HepG2 (cell line): ENCODE measurements at regions not wholly inside any gene's neighbourhood (a gene's known extent, or its start where the extent isn't known, plus 50 kb on each side); places are given as distances from the start of the nearest gene placed in this dataset.

Source experiments
- ATAC-seq: fragments of 200-7000 bp; cut with Tn5 transposase; 3 replicates; pipeline ENCODE4 v1.9.1; 2020; ENCODE audit warnings: mild to moderate bottlenecking, moderate library complexity
- BruUV-seq: library from RNA; stranded (reverse); fragments of 400-500 nt; replicated peaks from 2 replicates; lab custom pipeline; 2021; lab: Mats Ljungman, UMichigan
- CTCF ChIA-PET: fragments of 300-600 bp; formaldehyde crosslinking; extraction: SDS; loops from one replicate; lab custom pipeline; 2021; ENCODE audit warnings: low total read pairs, inconsistent platforms, low intra/inter-chr PET ratio; lab: Yijun Ruan, JAX
- POLR2A ChIA-PET: fragments of 350-600 bp; sonication (Branson Sonifier 250); formaldehyde crosslinking; loops from one replicate; lab custom pipeline; 2020; ENCODE audit warnings: antibody characterized with exemption, inconsistent platforms; lab: Yijun Ruan, JAX
- DNase-seq: peaks from one replicate; pipeline ENCODE4 v3.0.0-alpha.2; 2015; ENCODE audit warnings: low spot score
- FAIRE-seq: peaks from 3 replicates; lab custom pipeline; 2011; peaks lifted over from hg19 to GRCh38; lab: Jason Lieb, UNC
- H2AFZ ChIP-seq: one replicate; pipeline ENCODE4 v1.6.1; 2011; ENCODE audit warnings: low read length, inconsistent platforms
- H3K27ac ChIP-seq: fragments of 300-600 bp; 3 replicates; pipeline ENCODE4 v1.8.0; 2011; ENCODE audit warnings: mixed run types, mild to moderate bottlenecking, mixed read lengths, low read length, inconsistent platforms; ENCODE audit not compliant: insufficient read depth; ENCODE audit errors: extremely low read length
- H3K27me3 ChIP-seq, 2 experiments: fragments of 200-600 bp in 1 of 2; 2 replicates in 1 of 2; 3 replicates in 1 of 2; pipeline versions ENCODE4 v1.6.0 to v1.8.0; 2011; ENCODE audit warnings: low read length in 2 of 2, mild to moderate bottlenecking in 2 of 2, moderate library complexity in 2 of 2, inconsistent platforms in 1 of 2; ENCODE audit not compliant: insufficient read depth in 2 of 2, control insufficient read depth in 1 of 2
- H3K36me3 ChIP-seq, 2 experiments: fragments of 200-600 bp in 1 of 2; replicated peaks in 1 of 2; 2 replicates in 1 of 2; 3 replicates in 1 of 2; pipeline versions ENCODE4 v1.5.1 to v1.8.0; 2011; ENCODE audit warnings: low read length in 2 of 2, inconsistent platforms in 1 of 2; ENCODE audit not compliant: insufficient read depth in 2 of 2, control insufficient read depth in 1 of 2
- H3K4me1 ChIP-seq: 2 replicates; pipeline ENCODE4 v1.5.1; 2012; ENCODE audit warnings: low read length, inconsistent platforms; ENCODE audit not compliant: insufficient read depth
- H3K4me2 ChIP-seq: 2 replicates; pipeline ENCODE4 v1.6.0; 2011; ENCODE audit warnings: low read depth, low read length, inconsistent platforms
- H3K4me3 ChIP-seq, 3 experiments: fragments of 200-600 bp in 1 of 3; sonication (generic), shearing (Covaris generic) in 1 of 3; replicated peaks in 1 of 3; 2 replicates each; pipeline ENCODE4 v1.5.1; 2011 to 2016; ENCODE audit warnings: low read length in 3 of 3, inconsistent platforms in 2 of 3, low read depth in 2 of 3, mild to moderate bottlenecking in 2 of 3, control low read depth in 1 of 3, mixed read lengths in 1 of 3; ENCODE audit not compliant: insufficient read depth in 1 of 3
- H3K79me2 ChIP-seq: one replicate; pipeline ENCODE4 v1.6.1; 2011; ENCODE audit warnings: low read length, inconsistent platforms; ENCODE audit not compliant: insufficient read depth
- H3K9ac ChIP-seq: 2 replicates; pipeline ENCODE4 v1.6.0; 2011; ENCODE audit warnings: mild to moderate bottlenecking, low read depth, low read length, inconsistent platforms; ENCODE audit not compliant: insufficient read depth
- H3K9me3 ChIP-seq: 2 replicates; pipeline ENCODE4 v1.5.1; 2012; ENCODE audit warnings: mild to moderate bottlenecking, low read length
- H4K20me1 ChIP-seq: 2 replicates; pipeline ENCODE4 v1.6.0; 2011; ENCODE audit warnings: inconsistent platforms, mild to moderate bottlenecking, low read length, moderate library complexity; ENCODE audit not compliant: insufficient read depth
- ELF4 ChIP-seq: sonication (generic); formaldehyde crosslinking; IDR thresholded peaks from 2 replicates; pipeline ENCODE4 v1.5.0; 2020; ENCODE audit warnings: missing genetic modification reagents, mild to moderate bottlenecking, moderate library complexity, borderline replicate concordance
- GATAD2A ChIP-seq: IDR thresholded peaks from 2 replicates; pipeline ENCODE4 v1.6.1; 2016
- IKZF4 ChIP-seq: sonication (generic); formaldehyde crosslinking; IDR thresholded peaks from 2 replicates; pipeline ENCODE4 v1.5.1; 2020; ENCODE audit warnings: borderline replicate concordance, mild to moderate bottlenecking, low read depth, missing genetic modification reagents; ENCODE audit errors: not compliant biosample characterization
- JUN ChIP-seq: sonication (generic); formaldehyde crosslinking; IDR thresholded peaks from 2 replicates; pipeline ENCODE4 v1.4.0; 2020; ENCODE audit warnings: mild to moderate bottlenecking, missing genetic modification reagents
- PHF8 ChIP-seq: sonication (generic); formaldehyde crosslinking; IDR thresholded peaks from 2 replicates; pipeline ENCODE4 v1.5.0; 2020; ENCODE audit warnings: missing genetic modification reagents
- RXRA ChIP-seq: sonication (generic); formaldehyde crosslinking; IDR thresholded peaks from 2 replicates; pipeline ENCODE4 v1.5.1; 2020; ENCODE audit warnings: missing genetic modification reagents
- SP4 ChIP-seq: sonication (generic); formaldehyde crosslinking; IDR thresholded peaks from 2 replicates; pipeline ENCODE4 v1.8.1; 2023; ENCODE audit warnings: mild to moderate bottlenecking, missing genetic modification reagents
- ZNF607 ChIP-seq: sonication (generic); formaldehyde crosslinking; IDR thresholded peaks from 2 replicates; pipeline ENCODE4 v1.5.1; 2020; ENCODE audit warnings: missing genetic modification reagents, mild to moderate bottlenecking, borderline replicate concordance
- ZNF772 ChIP-seq: sonication (generic); formaldehyde crosslinking; IDR thresholded peaks from 2 replicates; pipeline ENCODE4 v1.5.0; 2020; ENCODE audit warnings: mild to moderate bottlenecking, missing genetic modification reagents
- WGBS: methylation state at CpG from one replicate; pipeline ENCODE4 v1.1.6; 2017; ENCODE audit warnings: low lambda C conversion rate; 5-methylcytosine and 5-hydroxymethylcytosine counted together
- in situ Hi-C: cut with HindIII; loops from 2 replicates; pipeline ENCODE4 v1.10.0; 2017; ENCODE audit warnings: low pct_unique_long_range_greater_than_20kb; ENCODE audit not compliant: extremely low pct_ligation_motif_present
- intact Hi-C: fragments of 100-400 bp; cut with micrococcal nuclease; formaldehyde crosslinking; loops from one replicate; pipeline ENCODE4 v1.10.0; 2022; ENCODE audit not compliant: unreplicated experiment
- TF ChIP-seq, protein P1 (sequence below): sonication (generic); formaldehyde crosslinking; IDR thresholded peaks from 2 replicates; pipeline ENCODE4 v1.4.0; 2020; ENCODE audit warnings: mild to moderate bottlenecking, missing genetic modification reagents
- TF ChIP-seq, protein P2 (sequence below): sonication (generic); formaldehyde crosslinking; IDR thresholded peaks from 2 replicates; pipeline ENCODE4 v1.4.0; 2020; ENCODE audit warnings: missing genetic modification reagents, borderline replicate concordance
- TF ChIP-seq, protein P3 (sequence below): sonication (generic); formaldehyde crosslinking; IDR thresholded peaks from 2 replicates; pipeline ENCODE4 v1.4.0; 2020; ENCODE audit warnings: missing genetic modification reagents, low read depth, mild to moderate bottlenecking, borderline replicate concordance

DNA sequence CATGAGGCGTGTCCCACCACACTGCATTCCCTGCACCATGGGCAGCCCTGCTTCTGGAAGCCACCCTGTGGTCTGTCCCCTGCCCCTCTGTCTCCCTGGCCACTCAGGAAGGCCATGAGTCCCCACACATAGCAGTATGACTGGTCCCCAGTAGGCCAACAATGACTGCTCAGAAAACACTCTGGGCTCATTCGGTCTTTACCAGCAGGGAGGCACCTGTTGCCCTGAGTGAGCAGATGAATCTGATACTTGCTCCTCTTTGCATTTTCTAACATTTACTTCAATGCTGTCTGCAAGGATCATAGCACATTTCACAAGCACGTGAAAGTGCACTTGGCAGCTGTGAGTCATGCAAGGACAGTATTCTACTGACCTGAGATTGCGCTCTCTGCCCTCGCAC, 365.4 kb upstream of the IRX1 start:
- Histone ChIP-seq H3K79me2 (no peaks in the 10 kb centered on the region), H3K27me3 (no peaks in the 10 kb centered on the region), H3K27ac (no peak overlapping the region), H2AFZ (no peak overlapping the region), H3K4me2 (no peak overlapping the region), H4K20me1 (no peaks in the 10 kb centered on the region), H3K4me3 (no peak overlapping the region), H3K9me3 (no peaks in the 10 kb centered on the region; the same call in 1 of the 2 replicates), H3K36me3 (no peaks in the 10 kb centered on the region), H3K9ac (no peak overlapping the region), H3K4me1 (no peaks in the 10 kb centered on the region)
- no peak for ATAC-seq
- ChIA-PET CTCF (no interaction called here), POLR2A (no interaction called here)
- intact Hi-C loops (no loop called here), in situ Hi-C loops (no loop called here)
- TF ChIP-seq IKZF4 (no peak), ELF4 (no peak), GATAD2A (CRISPR knock-in tag) (no peak), PHF8 (CRISPR knock-in tag) (no peak), RXRA (CRISPR knock-in tag) (no peak), SP4 (CRISPR knock-in tag) (no peak), ZNF772 (CRISPR knock-in tag) (no peak), ZNF607 (no peak), JUN (CRISPR knock-in tag) (no peak)
- TF ChIP-seq, protein P1, sequence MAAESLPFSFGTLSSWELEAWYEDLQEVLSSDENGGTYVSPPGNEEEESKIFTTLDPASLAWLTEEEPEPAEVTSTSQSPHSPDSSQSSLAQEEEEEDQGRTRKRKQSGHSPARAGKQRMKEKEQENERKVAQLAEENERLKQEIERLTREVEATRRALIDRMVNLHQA (CRISPR knock-in tag), result no peak
- TF ChIP-seq, protein P2, sequence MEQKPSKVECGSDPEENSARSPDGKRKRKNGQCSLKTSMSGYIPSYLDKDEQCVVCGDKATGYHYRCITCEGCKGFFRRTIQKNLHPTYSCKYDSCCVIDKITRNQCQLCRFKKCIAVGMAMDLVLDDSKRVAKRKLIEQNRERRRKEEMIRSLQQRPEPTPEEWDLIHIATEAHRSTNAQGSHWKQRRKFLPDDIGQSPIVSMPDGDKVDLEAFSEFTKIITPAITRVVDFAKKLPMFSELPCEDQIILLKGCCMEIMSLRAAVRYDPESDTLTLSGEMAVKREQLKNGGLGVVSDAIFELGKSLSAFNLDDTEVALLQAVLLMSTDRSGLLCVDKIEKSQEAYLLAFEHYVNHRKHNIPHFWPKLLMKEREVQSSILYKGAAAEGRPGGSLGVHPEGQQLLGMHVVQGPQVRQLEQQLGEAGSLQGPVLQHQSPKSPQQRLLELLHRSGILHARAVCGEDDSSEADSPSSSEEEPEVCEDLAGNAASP (CRISPR knock-in tag), result no peak
- TF ChIP-seq, protein P3, sequence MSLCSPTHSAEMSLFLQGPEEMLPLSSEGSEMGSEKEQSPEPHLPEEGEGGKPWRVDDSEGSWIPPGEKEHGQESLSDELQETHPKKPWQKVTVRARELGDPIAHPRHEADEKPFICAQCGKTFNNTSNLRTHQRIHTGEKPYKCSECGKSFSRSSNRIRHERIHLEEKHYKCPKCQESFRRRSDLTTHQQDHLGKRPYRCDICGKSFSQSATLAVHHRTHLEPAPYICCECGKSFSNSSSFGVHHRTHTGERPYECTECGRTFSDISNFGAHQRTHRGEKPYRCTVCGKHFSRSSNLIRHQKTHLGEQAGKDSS (CRISPR knock-in tag), result no peak
- FAIRE-seq, result no peak
- no TSS peak for BruUV-seq
- WGBS, result 23% methylated on average over 5 of the region's 5 CpGs
- no peak for DNase-seq
